Central memory CD8-positive, alpha-beta T cell (primary cell): ENCODE measurements at regions not wholly inside any gene's neighbourhood (a gene's known extent, or its start where the extent isn't known, plus 50 kb on each side); places are given as distances from the start of the nearest gene placed in this dataset.

Experiments
- ATAC-seq: fragments of 150-1000 bp; cut with Tn5 transposase; replicated peaks from 2 replicates; pipeline ENCODE4 v1.10.0; 2022; ENCODE audit warnings: mild to moderate bottlenecking, moderate FRiP score, moderate number of reproducible peaks; ENCODE audit not compliant: poor library complexity, severe bottlenecking; ENCODE audit errors: extremely low read depth
- DNase-seq, 2 donors: peaks; one replicate each; pipeline ENCODE4 v3.0.0; 2021; ENCODE audit warnings: low spot score in 2 of 2
- H3K27ac Mint-ChIP-seq: one replicate; pipeline ENCODE4 v1.8.0; 2022; ENCODE audit warnings: low read depth, mild to moderate bottlenecking, moderate library complexity, mixed read lengths
- H3K27me3 Mint-ChIP-seq: one replicate; pipeline ENCODE4 v1.8.0; 2022; ENCODE audit warnings: mixed read lengths
- H3K36me3 Mint-ChIP-seq: one replicate; pipeline ENCODE4 v1.8.0; 2022; ENCODE audit warnings: mild to moderate bottlenecking, moderate library complexity, mixed read lengths; ENCODE audit not compliant: insufficient read depth
- H3K4me1 Mint-ChIP-seq: one replicate; pipeline ENCODE4 v1.8.0; 2022; ENCODE audit warnings: mixed read lengths
- H3K4me3 Mint-ChIP-seq: one replicate; pipeline ENCODE4 v1.8.0; 2022; ENCODE audit warnings: mild to moderate bottlenecking, moderate library complexity, mixed read lengths
- H3K9me3 Mint-ChIP-seq: one replicate; pipeline ENCODE4 v1.8.0; 2022; ENCODE audit warnings: mixed read lengths

DNA sequence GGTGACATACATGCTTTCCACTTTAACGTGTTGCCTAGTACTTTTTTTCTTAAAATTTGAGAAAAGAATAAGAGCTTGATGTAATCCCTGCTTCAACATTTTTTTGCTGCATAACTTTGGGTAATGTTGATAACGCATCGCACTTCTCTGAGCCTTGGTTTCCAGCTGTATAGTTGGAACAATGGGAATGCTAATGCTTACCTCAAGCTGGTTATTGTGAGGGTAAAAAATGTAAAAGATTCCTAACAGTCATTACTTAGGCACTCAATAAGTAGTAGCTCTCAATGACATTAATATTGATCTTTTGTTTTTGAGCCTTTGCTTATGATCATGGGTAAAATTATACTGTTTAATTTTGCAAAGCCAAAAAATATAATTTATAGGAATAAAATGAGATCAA lies 683.3 kb upstream of the CXADR start:
- Mint-ChIP-seq H3K36me3 (no peaks in the 10 kb centered on the region), H3K4me3 (no peak overlapping the region), H3K27me3 (no peaks in the 10 kb centered on the region), H3K27ac (no peak overlapping the region), H3K9me3 (peaks cover 27% of the 10 kb centered on the region), H3K4me1 (no peaks in the 10 kb centered on the region)
- ATAC-seq (no peak), DNase-seq (no peak)

DNA sequence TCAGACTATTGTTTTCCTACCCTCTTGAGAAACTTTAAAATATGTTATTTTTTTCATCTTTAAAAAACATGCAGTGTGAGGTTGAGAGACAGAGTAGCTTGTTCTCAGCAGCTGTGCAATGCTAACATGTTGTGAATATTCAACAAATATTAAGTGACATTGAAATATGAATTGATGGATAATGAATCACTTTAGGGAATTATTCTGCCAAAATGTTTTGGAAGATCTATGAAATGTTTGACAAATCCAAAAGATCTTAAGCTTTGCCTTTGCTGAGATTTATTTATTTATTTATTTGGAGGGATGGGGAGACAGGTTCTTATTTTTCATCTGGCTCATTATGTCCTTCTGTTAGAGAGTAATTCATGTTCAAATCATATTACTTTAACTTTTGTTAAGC lies 680.1 kb upstream of the CXADR start:
- H3K9me3 Mint-ChIP-seq = peaks cover 23% of the 10 kb centered on the region
- DNase-seq (no peak), ATAC-seq (no peak)
- no peak overlapping the region for H3K4me3 Mint-ChIP-seq
- no peaks in the 10 kb centered on the region for H3K4me1 Mint-ChIP-seq
- no peak overlapping the region for H3K27ac Mint-ChIP-seq
- H3K27me3 Mint-ChIP-seq = no peaks in the 10 kb centered on the region
- H3K36me3 Mint-ChIP-seq = no peaks in the 10 kb centered on the region

DNA sequence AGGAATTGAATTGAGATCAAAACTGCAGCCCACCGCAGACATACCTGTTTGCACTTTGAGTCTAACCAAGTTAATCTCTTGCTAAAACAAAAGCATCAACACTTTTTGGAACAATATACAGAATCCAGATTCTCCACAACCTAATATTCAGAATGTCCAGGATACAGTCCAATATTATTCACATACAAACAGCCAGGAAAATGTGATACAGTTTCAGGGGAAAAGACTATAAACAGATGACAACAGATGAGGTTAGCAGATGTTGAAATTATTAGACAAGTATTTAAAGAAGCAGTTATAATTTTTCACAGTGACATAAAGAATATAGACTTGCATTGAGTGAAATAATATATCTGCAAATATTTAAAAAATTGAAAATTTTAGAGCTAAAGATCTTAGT lies 678.1 kb upstream of the CXADR start:
- Mint-ChIP-seq H3K4me1 (no peaks in the 10 kb centered on the region), H3K4me3 (no peak overlapping the region), H3K36me3 (no peaks in the 10 kb centered on the region), H3K27ac (no peak overlapping the region), H3K27me3 (no peaks in the 10 kb centered on the region), H3K9me3 (peaks cover 16% of the 10 kb centered on the region)
- no peak for ATAC-seq
- DNase-seq = no peak

DNA sequence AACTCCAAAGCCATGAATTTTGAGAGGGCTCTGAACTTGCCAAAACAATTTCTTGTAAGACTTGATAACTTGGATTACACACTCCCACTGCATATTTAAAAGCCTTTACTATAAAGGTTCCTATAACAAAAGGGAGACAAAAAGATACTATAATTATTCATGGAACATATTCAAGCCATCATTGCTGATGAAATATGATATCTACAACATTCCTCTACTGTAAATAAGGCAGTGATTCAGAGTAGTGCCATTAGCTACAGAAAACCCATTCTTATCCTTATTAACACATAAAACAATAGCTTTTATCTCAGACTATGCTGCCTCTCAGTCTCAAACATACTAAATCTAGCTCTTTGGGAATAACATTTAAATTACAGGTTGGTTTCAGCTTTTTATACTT lies 675.5 kb upstream of the CXADR start:
- no peaks in the 10 kb centered on the region for H3K27me3 Mint-ChIP-seq
- no peak for DNase-seq
- H3K4me1 Mint-ChIP-seq = no peaks in the 10 kb centered on the region
- H3K4me3 Mint-ChIP-seq = no peak overlapping the region
- peaks cover 11% of the 10 kb centered on the region for H3K9me3 Mint-ChIP-seq
- ATAC-seq = no peak
- H3K27ac Mint-ChIP-seq = no peak overlapping the region
- H3K36me3 Mint-ChIP-seq = no peaks in the 10 kb centered on the region

DNA sequence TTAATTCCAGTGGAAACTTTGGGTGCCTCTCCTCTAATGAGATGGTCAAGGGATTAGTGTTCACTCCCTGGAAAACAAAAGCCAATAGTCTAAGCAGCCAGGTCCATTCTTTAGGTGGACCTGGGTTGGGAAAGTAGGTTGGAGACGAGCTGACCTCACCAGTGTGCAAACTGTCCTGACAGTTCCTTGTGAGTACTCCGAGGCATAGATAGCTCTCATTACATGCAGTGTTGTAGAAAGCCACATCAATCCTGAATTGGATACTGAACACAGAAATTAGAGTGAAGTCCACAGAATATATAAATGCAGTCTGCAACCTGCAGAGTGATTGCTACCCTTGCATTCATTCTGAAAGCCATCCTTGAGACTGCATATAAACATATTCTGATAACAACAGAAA lies 675.1 kb upstream of the CXADR start:
- ATAC-seq = no peak
- Mint-ChIP-seq H3K4me3 (no peak overlapping the region), H3K27me3 (no peaks in the 10 kb centered on the region), H3K36me3 (no peaks in the 10 kb centered on the region), H3K4me1 (no peaks in the 10 kb centered on the region), H3K27ac (no peak overlapping the region), H3K9me3 (peaks cover 11% of the 10 kb centered on the region)
- DNase-seq = no peak

DNA sequence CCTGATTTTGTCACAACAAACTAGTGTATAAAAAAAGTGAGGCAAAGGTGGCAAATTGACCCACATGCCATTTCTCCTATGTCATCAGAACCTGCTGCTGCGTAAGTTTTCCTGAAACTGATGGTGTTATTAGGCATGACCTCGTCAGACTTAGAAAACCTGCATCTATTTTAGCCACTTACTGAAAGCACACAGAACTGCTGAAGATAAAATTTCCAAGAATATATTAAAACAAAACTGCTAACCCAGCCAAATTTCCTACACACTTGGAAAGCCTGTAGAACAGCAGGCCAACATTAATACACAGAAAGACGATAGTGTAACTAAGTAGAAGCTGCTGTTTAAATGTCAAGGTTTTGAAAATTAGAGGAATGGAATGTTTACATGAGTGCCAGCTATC lies 674.5 kb upstream of the CXADR start:
- no peak overlapping the region for H3K4me3 Mint-ChIP-seq
- no peaks in the 10 kb centered on the region for H3K36me3 Mint-ChIP-seq
- DNase-seq (no peak), ATAC-seq (no peak)
- H3K27ac Mint-ChIP-seq = no peak overlapping the region
- H3K9me3 Mint-ChIP-seq = peaks cover 11% of the 10 kb centered on the region
- no peaks in the 10 kb centered on the region for H3K4me1 Mint-ChIP-seq
- H3K27me3 Mint-ChIP-seq = no peaks in the 10 kb centered on the region

DNA sequence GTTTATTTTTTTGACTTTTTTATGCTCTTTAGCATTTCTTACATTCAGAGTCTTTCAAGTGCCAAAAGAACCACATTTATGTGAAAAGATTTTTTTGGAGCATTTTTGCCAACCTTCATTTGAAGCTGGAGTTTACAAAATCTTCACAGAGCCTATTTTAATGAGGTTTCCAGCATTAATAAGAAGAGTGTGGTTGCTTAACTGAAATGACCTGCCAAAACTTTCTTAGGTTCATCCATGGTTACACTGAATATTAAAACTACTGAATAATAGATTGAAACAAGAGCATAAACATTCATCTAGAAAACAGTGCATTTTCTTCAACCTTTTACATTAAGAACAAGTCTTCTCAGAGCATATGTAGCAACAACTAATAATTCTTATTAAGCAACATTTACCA lies 672.3 kb upstream of the CXADR start:
- Mint-ChIP-seq H3K36me3 (no peaks in the 10 kb centered on the region), H3K27ac (no peak overlapping the region), H3K4me1 (no peaks in the 10 kb centered on the region), H3K27me3 (no peaks in the 10 kb centered on the region), H3K4me3 (no peak overlapping the region), H3K9me3 (peaks cover 17% of the 10 kb centered on the region)
- ATAC-seq (no peak), DNase-seq (no peak)

DNA sequence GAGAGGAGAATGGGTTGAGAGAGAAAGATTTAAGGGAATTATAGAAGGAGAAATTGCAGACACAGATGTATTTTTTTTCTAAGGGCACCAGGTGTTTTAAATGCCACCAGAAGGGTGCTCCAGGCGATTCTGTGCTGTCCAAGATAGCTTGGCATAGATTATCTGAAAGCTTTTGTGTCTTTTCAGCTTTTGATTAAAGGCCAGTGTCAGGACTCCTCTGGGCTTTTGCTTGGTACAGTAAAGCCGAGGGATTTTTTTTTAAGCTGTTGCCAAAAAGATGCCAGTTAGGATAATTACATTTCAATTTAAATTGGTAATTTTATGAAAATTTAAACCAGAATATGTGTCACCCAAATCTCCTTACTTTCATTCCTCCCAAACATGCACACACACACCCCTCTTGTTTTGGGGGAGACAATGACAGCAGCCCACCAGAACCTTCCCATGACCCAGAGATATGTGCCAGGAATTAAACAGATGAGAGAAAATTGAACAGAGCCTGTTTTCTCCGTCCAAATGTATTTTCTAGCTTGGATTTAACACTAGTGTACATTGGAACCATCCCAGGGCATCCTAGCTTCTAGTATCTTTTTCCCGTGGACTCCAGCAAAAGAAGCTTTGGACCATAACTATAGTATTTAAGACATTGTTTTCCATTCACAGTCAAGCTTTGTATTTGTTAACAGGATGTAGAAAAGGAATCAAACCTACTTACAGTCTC lies 670.7 kb upstream of the CXADR start:
- H3K27ac Mint-ChIP-seq = no peak overlapping the region
- ATAC-seq (no peak), DNase-seq (no peak)
- no peaks in the 10 kb centered on the region for H3K4me1 Mint-ChIP-seq
- no peak overlapping the region for H3K4me3 Mint-ChIP-seq
- peaks cover 19% of the 10 kb centered on the region for H3K9me3 Mint-ChIP-seq
- H3K36me3 Mint-ChIP-seq = peaks cover 2% of the 10 kb centered on the region
- H3K27me3 Mint-ChIP-seq = no peaks in the 10 kb centered on the region

DNA sequence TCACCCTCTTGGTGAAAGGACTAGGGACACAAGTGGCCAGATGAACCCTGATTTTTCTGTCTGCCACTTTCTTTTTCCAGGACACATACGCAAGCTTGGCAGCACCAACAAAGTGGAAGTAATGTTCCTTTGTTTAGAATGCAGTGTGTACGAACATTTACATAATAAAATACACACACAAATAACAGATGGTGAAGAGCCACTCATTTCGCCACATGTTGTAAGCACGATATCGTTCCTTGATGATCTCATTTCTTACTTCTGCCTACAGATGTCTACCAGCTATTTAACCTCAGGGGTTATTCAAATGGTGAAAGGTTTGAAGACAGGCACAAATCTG lies 670.2 kb upstream of the CXADR start:
- Mint-ChIP-seq H3K4me1 (no peaks in the 10 kb centered on the region), H3K27me3 (no peaks in the 10 kb centered on the region), H3K27ac (no peak overlapping the region), H3K36me3 (peaks cover 2% of the 10 kb centered on the region), H3K4me3 (no peak overlapping the region), H3K9me3 (peaks cover 19% of the 10 kb centered on the region)
- ATAC-seq (no peak), DNase-seq (no peak)

DNA sequence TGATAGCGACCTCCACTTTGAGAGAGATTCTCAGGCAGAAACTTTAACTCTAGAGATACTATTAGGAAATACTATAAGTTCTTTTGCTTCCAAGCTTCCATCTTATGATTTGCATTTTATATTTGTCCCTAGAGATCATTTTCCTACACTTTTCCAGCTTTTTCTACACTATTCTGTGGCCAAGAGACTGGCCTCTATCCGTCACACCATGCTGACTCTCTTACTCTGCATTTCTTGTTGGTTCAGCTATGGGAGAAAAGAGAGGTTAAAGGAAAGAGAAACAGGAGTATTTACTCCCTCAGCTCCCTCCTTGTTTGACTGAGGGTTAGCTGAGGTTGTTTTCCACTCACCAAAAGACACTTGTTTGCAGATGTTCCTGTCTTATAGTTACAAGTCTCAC lies 665.6 kb upstream of the CXADR start:
- Mint-ChIP-seq H3K9me3 (peaks cover 19% of the 10 kb centered on the region), H3K27me3 (no peaks in the 10 kb centered on the region), H3K36me3 (peaks cover 2% of the 10 kb centered on the region), H3K27ac (no peak overlapping the region), H3K4me1 (no peaks in the 10 kb centered on the region), H3K4me3 (no peak overlapping the region)
- ATAC-seq = no peak
- DNase-seq = no peak

DNA sequence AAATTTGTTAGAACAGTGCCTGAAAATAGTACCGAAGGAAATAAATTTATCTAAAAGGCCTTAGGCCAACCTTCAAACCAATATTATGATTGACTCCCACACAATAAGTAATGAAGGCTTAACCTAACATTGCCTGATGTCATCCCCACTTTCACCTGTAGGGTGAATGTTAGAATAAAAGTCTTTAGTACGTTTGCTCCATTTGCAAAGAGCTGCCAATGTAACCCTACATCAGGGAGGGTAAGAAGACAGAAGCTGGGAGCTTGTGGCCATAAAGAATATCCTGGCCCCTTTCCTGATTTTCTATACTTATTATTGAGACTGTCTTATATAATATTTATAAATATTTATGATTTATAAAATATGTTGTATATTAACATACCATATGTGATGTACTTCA lies 661.8 kb upstream of the CXADR start:
- no peak overlapping the region for H3K27ac Mint-ChIP-seq
- H3K9me3 Mint-ChIP-seq = peaks cover 7% of the 10 kb centered on the region
- H3K4me3 Mint-ChIP-seq = no peak overlapping the region
- ATAC-seq (no peak), DNase-seq (no peak)
- H3K27me3 Mint-ChIP-seq = no peaks in the 10 kb centered on the region
- H3K36me3 Mint-ChIP-seq = peaks cover 2% of the 10 kb centered on the region
- no peaks in the 10 kb centered on the region for H3K4me1 Mint-ChIP-seq

DNA sequence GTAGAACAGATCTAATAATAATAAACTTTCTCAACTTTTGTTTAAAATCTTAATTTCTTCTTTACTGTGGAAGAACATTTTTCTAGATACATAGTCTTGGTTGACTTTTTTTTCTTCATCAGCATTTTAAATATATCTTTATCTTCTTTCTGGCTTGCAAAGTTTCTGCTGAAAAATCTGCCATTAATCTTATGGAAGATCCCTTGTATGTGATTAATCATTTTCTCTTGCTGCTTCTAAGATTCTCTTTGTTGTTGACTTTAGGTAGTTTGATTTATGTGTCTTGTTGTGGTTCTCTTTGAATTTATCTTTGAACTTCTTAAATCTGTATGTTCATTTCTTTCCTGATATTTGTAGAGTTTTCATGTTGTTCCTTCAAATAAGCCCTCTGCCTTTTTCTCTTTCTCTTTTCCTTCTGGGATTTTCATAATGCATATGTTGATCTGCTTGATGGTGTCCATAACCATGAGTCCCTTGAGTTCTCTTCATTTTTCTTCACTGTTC lies 657.6 kb upstream of the CXADR start:
- Mint-ChIP-seq H3K27ac (no peak overlapping the region), H3K27me3 (no peaks in the 10 kb centered on the region), H3K4me3 (no peak overlapping the region), H3K36me3 (no peaks in the 10 kb centered on the region), H3K4me1 (no peaks in the 10 kb centered on the region), H3K9me3 (peaks cover 11% of the 10 kb centered on the region)
- ATAC-seq (no peak), DNase-seq (no peak)

DNA sequence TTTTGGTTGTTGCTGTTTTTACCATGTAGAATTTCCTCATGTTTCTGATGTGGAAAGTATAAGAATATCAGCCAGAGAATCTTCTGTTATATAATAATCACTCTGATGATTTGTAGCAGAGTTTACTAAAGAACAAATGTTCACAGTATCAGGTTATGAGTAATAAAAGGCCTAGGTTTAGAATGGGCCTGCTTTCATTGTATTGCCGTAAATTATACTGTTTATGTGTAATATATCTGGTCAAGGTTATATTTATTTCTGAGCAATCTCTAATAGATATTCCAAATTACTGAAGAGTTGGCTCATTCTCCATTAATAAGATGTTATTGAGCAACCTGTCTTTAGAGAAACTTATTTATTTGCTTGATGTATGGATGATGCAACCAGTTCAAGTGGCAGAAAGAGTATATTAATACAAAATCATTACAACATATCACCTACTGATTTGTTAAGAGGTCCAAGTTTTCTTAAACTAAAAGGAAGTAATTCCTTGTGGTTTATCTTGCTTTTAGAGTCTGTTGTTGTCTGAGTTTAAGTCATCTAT lies 649.4 kb upstream of the CXADR start:
- no peak for DNase-seq
- H3K4me3 Mint-ChIP-seq = no peak overlapping the region
- H3K27ac Mint-ChIP-seq = no peak overlapping the region
- no peaks in the 10 kb centered on the region for H3K9me3 Mint-ChIP-seq
- ATAC-seq = no peak
- no peaks in the 10 kb centered on the region for H3K27me3 Mint-ChIP-seq
- peaks cover 2% of the 10 kb centered on the region for H3K36me3 Mint-ChIP-seq
- no peaks in the 10 kb centered on the region for H3K4me1 Mint-ChIP-seq
